ENCODE measurements at regions not wholly inside any gene's neighbourhood (a gene's known extent, or its start where the extent isn't known, plus 50 kb on each side); places are given as distances from the start of the nearest gene placed in this dataset.

DNA sequence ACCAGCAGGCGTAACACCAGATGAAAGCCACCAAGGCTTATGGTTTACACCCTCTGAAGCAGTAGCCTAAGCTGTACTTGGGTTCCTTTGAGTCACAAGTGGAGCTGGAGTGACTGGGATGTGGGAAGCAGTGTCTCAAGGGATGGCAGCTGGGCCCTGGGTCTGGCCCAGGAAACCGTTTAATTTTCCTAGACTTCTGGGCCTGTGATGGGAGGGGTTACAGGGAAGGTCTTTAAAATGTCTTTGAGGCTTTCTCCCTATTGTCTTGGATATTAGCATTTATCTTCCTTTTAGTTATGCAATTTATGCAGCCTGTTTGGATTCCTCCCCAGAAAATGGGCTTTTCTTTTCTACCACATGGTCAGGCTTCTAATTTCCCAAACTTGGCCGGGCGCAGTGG, 568.2 kb downstream of the ANKRD7 start:
- Histone ChIP-seq H3K4me2 (ENCODE audit: low read length) (no peak overlapping the region), H2AFZ (ENCODE audit: low read depth, low read length) (no peak overlapping the region), H3K9me3 (ENCODE audit: insufficient read depth, low read depth, low read length) (no peaks in the 10 kb centered on the region), H3K36me3 (ENCODE audit: insufficient read depth, low read length) (no peaks in the 10 kb centered on the region), H3K79me2 (ENCODE audit: insufficient read depth, low read length) (no peaks in the 10 kb centered on the region), H3K4me3 (ENCODE audit: insufficient read depth, low read depth, low read length) (no peak overlapping the region), H3K4me1 (ENCODE audit: insufficient read depth, low read length) (no peaks in the 10 kb centered on the region), H3K9ac (ENCODE audit: low read length) (no peak overlapping the region), H3K27ac (ENCODE audit: low read depth, low read length) (no peak overlapping the region), H4K20me1 (ENCODE audit: insufficient read depth, low read length) (no peaks in the 10 kb centered on the region), H3K27me3 (ENCODE audit: insufficient read depth, low read length) (no peaks in the 10 kb centered on the region)
- Mint-ChIP-seq H3K4me3 (ENCODE audit: unreplicated experiment) (no peak overlapping the region), H3K27me3 (ENCODE audit: low read depth, unreplicated experiment) (no peaks in the 10 kb centered on the region), H3K9me3 (ENCODE audit: unreplicated experiment) (no peaks in the 10 kb centered on the region), H3K27ac (ENCODE audit: unreplicated experiment) (no peak overlapping the region), H3K36me3 (ENCODE audit: low read depth, unreplicated experiment) (no peaks in the 10 kb centered on the region), H3K4me1 (ENCODE audit: low read depth, unreplicated experiment) (no peaks in the 10 kb centered on the region)
- no peak for FAIRE-seq
- TF ChIP-seq EZH2 (IDR thresholded peaks at IDR 0.05; ENCODE audit: insufficient read depth, low read length), result no peak
- TF ChIP-seq, protein P1, sequence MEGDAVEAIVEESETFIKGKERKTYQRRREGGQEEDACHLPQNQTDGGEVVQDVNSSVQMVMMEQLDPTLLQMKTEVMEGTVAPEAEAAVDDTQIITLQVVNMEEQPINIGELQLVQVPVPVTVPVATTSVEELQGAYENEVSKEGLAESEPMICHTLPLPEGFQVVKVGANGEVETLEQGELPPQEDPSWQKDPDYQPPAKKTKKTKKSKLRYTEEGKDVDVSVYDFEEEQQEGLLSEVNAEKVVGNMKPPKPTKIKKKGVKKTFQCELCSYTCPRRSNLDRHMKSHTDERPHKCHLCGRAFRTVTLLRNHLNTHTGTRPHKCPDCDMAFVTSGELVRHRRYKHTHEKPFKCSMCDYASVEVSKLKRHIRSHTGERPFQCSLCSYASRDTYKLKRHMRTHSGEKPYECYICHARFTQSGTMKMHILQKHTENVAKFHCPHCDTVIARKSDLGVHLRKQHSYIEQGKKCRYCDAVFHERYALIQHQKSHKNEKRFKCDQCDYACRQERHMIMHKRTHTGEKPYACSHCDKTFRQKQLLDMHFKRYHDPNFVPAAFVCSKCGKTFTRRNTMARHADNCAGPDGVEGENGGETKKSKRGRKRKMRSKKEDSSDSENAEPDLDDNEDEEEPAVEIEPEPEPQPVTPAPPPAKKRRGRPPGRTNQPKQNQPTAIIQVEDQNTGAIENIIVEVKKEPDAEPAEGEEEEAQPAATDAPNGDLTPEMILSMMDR (IDR thresholded peaks at IDR 0.05; ENCODE audit: insufficient read depth, low read depth, low read length), result no peak
- no peak for DNase-seq (ENCODE audit: low read depth)

- Histone ChIP-seq H4K20me1 (ENCODE audit: insufficient read depth, low read length) (no peaks in the 10 kb centered on the region), H3K4me1 (ENCODE audit: insufficient read depth, low read length) (no peaks in the 10 kb centered on the region), H3K9me3 (ENCODE audit: insufficient read depth, low read depth, low read length) (no peaks in the 10 kb centered on the region), H3K9ac (ENCODE audit: low read length) (no peak overlapping the region), H3K36me3 (ENCODE audit: insufficient read depth, low read length) (no peaks in the 10 kb centered on the region), H3K4me2 (ENCODE audit: low read length) (no peak overlapping the region), H3K27ac (ENCODE audit: low read depth, low read length) (no peak overlapping the region), H3K4me3 (ENCODE audit: insufficient read depth, low read depth, low read length) (no peak overlapping the region), H3K79me2 (ENCODE audit: insufficient read depth, low read length) (no peaks in the 10 kb centered on the region), H3K27me3 (ENCODE audit: insufficient read depth, low read length) (no peaks in the 10 kb centered on the region), H2AFZ (ENCODE audit: low read depth, low read length) (no peak overlapping the region)
- H3K4me3 Mint-ChIP-seq (ENCODE audit: unreplicated experiment), result no peak overlapping the region
- H3K36me3 Mint-ChIP-seq (ENCODE audit: low read depth, unreplicated experiment), result no peaks in the 10 kb centered on the region
- no peaks in the 10 kb centered on the region for H3K9me3 Mint-ChIP-seq (ENCODE audit: unreplicated experiment)
- H3K27ac Mint-ChIP-seq (ENCODE audit: unreplicated experiment), result no peak overlapping the region
- no peaks in the 10 kb centered on the region for H3K4me1 Mint-ChIP-seq (ENCODE audit: low read depth, unreplicated experiment)
- no peak for TF ChIP-seq EZH2 (IDR thresholded peaks at IDR 0.05; ENCODE audit: insufficient read depth, low read length)
- TF ChIP-seq, protein P1 (IDR thresholded peaks at IDR 0.05; ENCODE audit: insufficient read depth, low read depth, low read length), result no peak
- no peaks in the 10 kb centered on the region for H3K27me3 Mint-ChIP-seq (ENCODE audit: low read depth, unreplicated experiment)
- FAIRE-seq (no peak), DNase-seq (ENCODE audit: low read depth) (no peak)
These were observed 569.1 kb downstream of the ANKRD7 start for GRCh38 chr7:118793582-118793981.

DNA sequence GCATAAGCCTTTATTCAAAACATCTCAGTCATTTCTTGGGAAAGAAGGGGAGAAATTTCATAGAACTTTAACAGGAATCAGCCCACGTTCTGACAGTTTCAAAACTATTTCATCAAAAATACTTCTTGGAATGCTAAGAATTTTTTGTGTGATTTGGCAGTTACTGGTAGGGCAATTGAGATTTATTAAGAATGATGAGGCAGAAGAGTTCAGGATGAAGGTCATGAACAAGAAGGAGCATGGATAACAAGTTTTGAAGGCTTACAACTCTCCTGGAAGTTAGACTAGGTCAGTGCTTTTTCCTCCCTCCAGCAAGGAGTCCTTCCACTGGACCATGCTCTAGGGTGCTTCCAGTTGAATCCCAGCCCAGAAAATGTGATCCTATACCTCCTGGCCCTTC, 569.9 kb downstream of the ANKRD7 start:
- Histone ChIP-seq H3K27me3 (ENCODE audit: insufficient read depth, low read length) (no peaks in the 10 kb centered on the region), H3K9me3 (ENCODE audit: insufficient read depth, low read depth, low read length) (no peaks in the 10 kb centered on the region), H3K4me3 (ENCODE audit: insufficient read depth, low read depth, low read length) (no peak overlapping the region), H3K4me2 (ENCODE audit: low read length) (no peak overlapping the region), H3K36me3 (ENCODE audit: insufficient read depth, low read length) (no peaks in the 10 kb centered on the region), H3K79me2 (ENCODE audit: insufficient read depth, low read length) (no peaks in the 10 kb centered on the region), H4K20me1 (ENCODE audit: insufficient read depth, low read length) (no peaks in the 10 kb centered on the region), H3K4me1 (ENCODE audit: insufficient read depth, low read length) (no peaks in the 10 kb centered on the region), H3K9ac (ENCODE audit: low read length) (no peak overlapping the region), H3K27ac (ENCODE audit: low read depth, low read length) (no peak overlapping the region), H2AFZ (ENCODE audit: low read depth, low read length) (no peak overlapping the region)
- no peaks in the 10 kb centered on the region for H3K4me1 Mint-ChIP-seq (ENCODE audit: low read depth, unreplicated experiment)
- TF ChIP-seq, protein P1 (IDR thresholded peaks at IDR 0.05; ENCODE audit: insufficient read depth, low read depth, low read length), result no peak
- no peak for TF ChIP-seq EZH2 (IDR thresholded peaks at IDR 0.05; ENCODE audit: insufficient read depth, low read length)
- H3K9me3 Mint-ChIP-seq (ENCODE audit: unreplicated experiment), result no peaks in the 10 kb centered on the region
- FAIRE-seq (no peak), DNase-seq (ENCODE audit: low read depth) (peak; percentile 0)
- H3K27ac Mint-ChIP-seq (ENCODE audit: unreplicated experiment), result no peak overlapping the region
- H3K36me3 Mint-ChIP-seq (ENCODE audit: low read depth, unreplicated experiment), result no peaks in the 10 kb centered on the region
- no peak overlapping the region for H3K4me3 Mint-ChIP-seq (ENCODE audit: unreplicated experiment)
- H3K27me3 Mint-ChIP-seq (ENCODE audit: low read depth, unreplicated experiment), result no peaks in the 10 kb centered on the region

Measured in astrocyte (in vitro differentiated cells and primary cell).